ENCODE measurements at regions not wholly inside any gene's neighbourhood (a gene's known extent, or its start where the extent isn't known, plus 50 kb on each side); places are given as distances from the start of the nearest gene placed in this dataset.
"Not testable (repeated sequence)": the region's sequence is repeated elsewhere in the genome, so short reads cannot be mapped to it uniquely, and the experiment has no call there.

DNA sequence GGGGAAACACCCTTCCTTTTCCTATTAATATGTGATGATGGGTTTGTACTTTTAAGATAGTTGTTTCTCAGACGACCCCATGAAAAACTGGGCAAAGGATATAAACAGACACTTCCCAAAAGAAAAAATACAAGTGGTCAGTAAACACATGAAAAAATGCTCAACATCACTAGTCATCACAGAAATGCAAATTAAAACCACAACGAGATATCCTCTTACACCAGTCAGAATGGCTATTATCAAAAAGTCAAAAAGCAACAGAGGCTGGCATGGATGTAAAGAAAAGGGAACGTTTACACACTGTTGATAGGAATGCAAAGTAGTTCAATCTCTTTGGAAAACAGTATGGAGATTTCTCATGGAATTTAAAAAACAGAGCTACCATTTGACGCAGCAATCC lies 111.4 kb upstream of the ZEB1 start:
- H3K9me3 ChIP-seq, result no peaks in the 10 kb centered on the region; the same call in 1 of the 2 replicates
- H3K4me3 ChIP-seq (ENCODE audit: low read depth, low read length), result no peak overlapping the region
- DNase-seq, result no peak
- TF ChIP-seq, protein P1, sequence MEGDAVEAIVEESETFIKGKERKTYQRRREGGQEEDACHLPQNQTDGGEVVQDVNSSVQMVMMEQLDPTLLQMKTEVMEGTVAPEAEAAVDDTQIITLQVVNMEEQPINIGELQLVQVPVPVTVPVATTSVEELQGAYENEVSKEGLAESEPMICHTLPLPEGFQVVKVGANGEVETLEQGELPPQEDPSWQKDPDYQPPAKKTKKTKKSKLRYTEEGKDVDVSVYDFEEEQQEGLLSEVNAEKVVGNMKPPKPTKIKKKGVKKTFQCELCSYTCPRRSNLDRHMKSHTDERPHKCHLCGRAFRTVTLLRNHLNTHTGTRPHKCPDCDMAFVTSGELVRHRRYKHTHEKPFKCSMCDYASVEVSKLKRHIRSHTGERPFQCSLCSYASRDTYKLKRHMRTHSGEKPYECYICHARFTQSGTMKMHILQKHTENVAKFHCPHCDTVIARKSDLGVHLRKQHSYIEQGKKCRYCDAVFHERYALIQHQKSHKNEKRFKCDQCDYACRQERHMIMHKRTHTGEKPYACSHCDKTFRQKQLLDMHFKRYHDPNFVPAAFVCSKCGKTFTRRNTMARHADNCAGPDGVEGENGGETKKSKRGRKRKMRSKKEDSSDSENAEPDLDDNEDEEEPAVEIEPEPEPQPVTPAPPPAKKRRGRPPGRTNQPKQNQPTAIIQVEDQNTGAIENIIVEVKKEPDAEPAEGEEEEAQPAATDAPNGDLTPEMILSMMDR (IDR thresholded peaks at IDR 0.05; ENCODE audit: low read depth, low read length), result no peak
- H3K36me3 ChIP-seq, result no peaks in the 10 kb centered on the region
- no peaks in the 10 kb centered on the region for H3K4me1 ChIP-seq
- H3K27me3 ChIP-seq, result no peaks in the 10 kb centered on the region

DNA sequence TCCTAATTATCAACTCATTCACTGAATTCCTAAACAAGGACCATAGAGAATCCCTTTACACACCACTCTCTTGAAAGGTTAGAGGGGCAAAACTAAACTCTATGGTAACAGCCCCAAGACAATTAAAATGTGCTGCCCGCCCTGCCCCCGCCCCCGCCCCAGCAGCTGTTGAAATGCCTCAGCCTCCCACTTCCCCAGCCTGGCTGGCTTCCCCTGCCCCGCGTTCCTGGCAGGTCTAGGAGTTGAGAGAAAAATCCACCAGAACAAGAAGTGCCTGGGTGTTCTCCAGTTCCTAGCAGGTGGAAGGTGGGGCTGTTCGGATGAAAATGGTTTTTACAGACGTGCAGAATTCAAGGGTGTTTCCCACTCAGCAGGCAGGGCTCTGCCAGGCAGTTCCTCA lies 109.5 kb upstream of the ZEB1 start:
- Histone ChIP-seq H3K4me3 (ENCODE audit: low read depth, low read length) (no peak overlapping the region), H3K27me3 (no peaks in the 10 kb centered on the region), H3K9me3 (no peaks in the 10 kb centered on the region; the same call in 1 of the 2 replicates), H3K36me3 (no peaks in the 10 kb centered on the region), H3K4me1 (no peaks in the 10 kb centered on the region)
- TF ChIP-seq, protein P1 (IDR thresholded peaks at IDR 0.05; ENCODE audit: low read depth, low read length), result no peak
- no peak for DNase-seq

DNA sequence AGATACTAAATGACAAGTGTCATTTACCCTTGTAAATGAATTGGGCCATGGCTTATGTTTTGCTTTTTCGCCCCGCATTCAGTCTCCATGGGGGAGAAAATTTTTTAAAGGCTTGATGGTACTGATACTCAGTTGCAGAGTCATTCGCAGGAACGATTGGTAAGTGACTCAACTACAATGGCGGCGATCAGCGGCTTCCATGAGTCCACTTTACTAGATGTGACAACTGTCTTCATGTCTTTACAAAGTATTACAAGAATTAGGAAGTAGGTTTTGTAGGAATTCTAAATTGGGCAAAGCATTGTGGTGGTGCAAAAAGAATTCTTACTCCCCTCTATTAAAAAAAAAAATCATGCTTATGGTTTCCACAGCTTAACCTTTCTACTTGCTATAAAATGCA lies 108.8 kb upstream of the ZEB1 start:
- H3K4me1 ChIP-seq, result no peaks in the 10 kb centered on the region
- no peak overlapping the region for H3K4me3 ChIP-seq (ENCODE audit: low read depth, low read length)
- H3K9me3 ChIP-seq, result no peaks in the 10 kb centered on the region; the same call in 1 of the 2 replicates
- DNase-seq, result no peak
- TF ChIP-seq, protein P1 (IDR thresholded peaks at IDR 0.05; ENCODE audit: low read depth, low read length), result no peak
- no peaks in the 10 kb centered on the region for H3K27me3 ChIP-seq
- no peaks in the 10 kb centered on the region for H3K36me3 ChIP-seq

DNA sequence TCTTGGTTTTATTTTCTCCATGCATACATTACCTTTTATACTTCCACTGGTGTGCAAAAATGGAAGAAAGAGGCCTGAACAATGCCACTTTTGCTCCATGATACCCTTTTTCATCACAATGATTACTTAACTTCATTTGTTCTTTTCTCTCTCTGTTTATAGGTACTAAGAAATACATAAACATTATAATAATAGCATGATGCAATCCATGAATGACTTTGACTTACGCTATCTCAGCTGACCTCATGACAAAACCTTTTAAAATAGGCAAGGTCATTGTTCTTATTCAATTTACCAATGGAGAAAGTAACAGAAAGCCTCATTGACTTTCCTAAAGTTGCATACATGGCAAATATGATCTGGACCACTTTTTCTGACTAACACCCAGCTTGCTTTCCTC lies 105.1 kb upstream of the ZEB1 start:
- TF ChIP-seq, protein P1 (IDR thresholded peaks at IDR 0.05; ENCODE audit: low read depth, low read length), result no peak
- no peak overlapping the region for H3K4me3 ChIP-seq (ENCODE audit: low read depth, low read length)
- no peaks in the 10 kb centered on the region for H3K36me3 ChIP-seq
- H3K4me1 ChIP-seq, result no peaks in the 10 kb centered on the region
- no peak for DNase-seq
- H3K27me3 ChIP-seq, result no peaks in the 10 kb centered on the region
- no peaks in the 10 kb centered on the region for H3K9me3 ChIP-seq

DNA sequence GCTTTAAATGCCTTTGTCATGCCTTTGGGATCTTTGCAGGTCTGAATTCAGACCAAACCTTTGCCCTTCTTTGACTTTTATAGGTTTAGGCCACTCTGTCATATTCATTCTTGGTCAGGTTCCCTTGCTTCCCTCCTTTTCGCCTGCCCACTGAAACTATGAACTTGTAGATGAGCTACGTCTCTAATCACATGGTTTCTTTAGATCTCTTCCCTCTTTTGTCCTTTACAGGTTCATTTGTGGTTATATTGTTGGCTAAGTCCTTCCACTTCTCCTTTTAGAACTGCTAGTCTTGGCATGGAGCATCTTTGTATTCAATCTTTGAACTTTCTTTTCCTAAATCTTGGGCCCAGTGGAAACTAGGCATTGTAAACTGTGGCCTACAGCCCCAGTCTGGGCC lies 104.0 kb upstream of the ZEB1 start:
- TF ChIP-seq, protein P1 (IDR thresholded peaks at IDR 0.05; ENCODE audit: low read depth, low read length), result no peak
- DNase-seq, result no peak
- no peaks in the 10 kb centered on the region for H3K9me3 ChIP-seq
- no peaks in the 10 kb centered on the region for H3K36me3 ChIP-seq
- H3K4me1 ChIP-seq, result no peaks in the 10 kb centered on the region
- H3K4me3 ChIP-seq (ENCODE audit: low read depth, low read length), result no peak overlapping the region
- no peaks in the 10 kb centered on the region for H3K27me3 ChIP-seq

DNA sequence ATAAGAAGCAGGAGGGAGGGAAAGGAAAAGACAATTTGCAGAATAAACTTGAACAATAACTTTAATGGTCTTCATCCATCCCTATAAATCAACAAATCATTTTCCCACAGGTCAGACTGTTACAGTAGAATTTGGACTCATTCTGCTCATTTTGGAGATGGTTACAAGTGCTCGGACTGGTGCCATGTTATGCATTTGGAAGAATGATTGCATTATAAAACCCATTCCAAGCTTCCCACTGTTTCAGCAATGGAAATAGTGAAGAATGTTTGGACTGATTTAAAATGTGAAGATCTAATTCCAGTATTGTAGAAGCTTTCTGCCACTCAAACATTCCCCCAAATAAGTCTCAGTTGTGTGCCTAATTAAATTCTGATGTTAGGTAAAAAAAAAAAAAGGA lies 99.7 kb upstream of the ZEB1 start:
- DNase-seq, result no peak
- Histone ChIP-seq H3K4me1 (no peaks in the 10 kb centered on the region), H3K36me3 (no peaks in the 10 kb centered on the region), H3K9me3 (no peaks in the 10 kb centered on the region), H3K27me3 (no peaks in the 10 kb centered on the region), H3K4me3 (ENCODE audit: low read depth, low read length) (no peak overlapping the region)
- TF ChIP-seq, protein P1 (IDR thresholded peaks at IDR 0.05; ENCODE audit: low read depth, low read length), result no peak

DNA sequence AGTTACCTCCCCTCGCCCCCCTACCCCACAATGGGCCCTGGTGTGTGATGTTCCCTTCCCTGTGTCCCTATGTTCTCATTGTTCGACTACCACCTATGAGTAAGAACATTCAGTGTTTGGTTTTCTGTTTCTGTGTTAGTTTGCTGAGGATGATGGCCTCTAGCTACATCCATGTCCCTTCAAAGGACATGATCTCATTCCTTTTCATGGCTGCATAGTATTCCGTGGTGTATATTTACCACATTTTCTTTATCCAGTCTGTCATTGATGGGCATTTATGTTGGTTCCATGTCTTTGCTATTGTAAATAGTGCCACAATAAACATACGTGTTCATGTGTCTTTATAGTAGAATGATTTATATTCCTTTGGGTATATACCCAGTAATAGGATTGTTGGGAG lies 90.2 kb upstream of the ZEB1 start:
- not testable (repeated sequence) for H3K9me3 ChIP-seq; H3K27me3 ChIP-seq; H3K4me1 ChIP-seq; H3K36me3 ChIP-seq; DNase-seq; H3K4me3 ChIP-seq (ENCODE audit: low read depth, low read length)
